ENCODE measurements at regions not wholly inside any gene's neighbourhood (a gene's known extent, or its start where the extent isn't known, plus 50 kb on each side); places are given as distances from the start of the nearest gene placed in this dataset.

DNA sequence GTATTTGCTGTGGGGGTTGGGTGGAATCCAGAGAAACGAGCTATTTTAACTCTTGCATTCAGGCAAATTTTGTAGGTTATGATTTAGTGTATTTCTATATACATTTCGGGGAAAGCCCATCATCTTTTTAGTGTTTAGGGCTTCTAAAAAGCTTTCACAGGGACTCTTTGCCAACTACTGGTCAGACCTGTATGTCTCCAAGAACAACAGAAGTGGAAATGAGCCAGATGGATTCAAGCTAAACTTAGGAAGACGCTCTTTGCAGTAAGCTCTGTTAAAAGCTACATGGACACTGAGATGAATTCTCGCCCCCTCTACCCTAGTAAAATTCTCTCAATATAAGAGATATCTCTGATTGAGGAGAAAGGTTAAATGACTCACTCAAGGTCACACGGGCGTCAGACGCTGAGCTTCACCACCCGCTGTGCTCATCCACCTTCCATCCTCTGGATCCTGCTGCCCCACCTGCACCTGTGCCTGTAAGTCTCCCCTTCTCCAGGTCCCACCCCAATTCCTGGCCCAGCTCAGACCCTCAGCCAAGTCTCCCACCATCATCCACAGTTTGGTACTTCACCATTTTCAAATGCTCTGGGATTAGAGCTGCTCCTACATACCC is 85.6 kb downstream of the MARCHF4 start:
- DNase-seq, result no peak

DNA sequence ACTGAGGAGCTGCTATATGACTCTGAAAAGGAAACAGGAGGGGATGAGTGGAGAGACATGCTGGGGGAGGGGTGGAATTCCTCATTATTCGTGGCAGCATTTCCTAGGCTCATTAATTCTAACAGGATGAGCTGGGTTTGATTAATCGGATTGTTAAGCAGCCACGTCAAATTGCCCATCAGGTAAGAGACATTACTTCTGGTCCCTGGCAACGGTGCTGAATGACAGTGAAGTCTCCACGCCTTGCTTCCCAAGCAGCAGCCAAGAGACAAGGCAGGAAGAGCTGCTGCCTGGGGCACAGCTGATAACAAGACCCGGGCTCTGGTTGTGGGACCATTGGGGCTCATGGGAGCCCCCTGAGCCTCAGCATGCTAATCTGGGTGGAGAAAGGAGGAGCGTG is 86.6 kb downstream of the MARCHF4 start:
- no peak for DNase-seq

GRCh38 chr2:216284708-216285107 is 87.6 kb downstream of the MARCHF4 start:
- DNase-seq, result no peak

DNA sequence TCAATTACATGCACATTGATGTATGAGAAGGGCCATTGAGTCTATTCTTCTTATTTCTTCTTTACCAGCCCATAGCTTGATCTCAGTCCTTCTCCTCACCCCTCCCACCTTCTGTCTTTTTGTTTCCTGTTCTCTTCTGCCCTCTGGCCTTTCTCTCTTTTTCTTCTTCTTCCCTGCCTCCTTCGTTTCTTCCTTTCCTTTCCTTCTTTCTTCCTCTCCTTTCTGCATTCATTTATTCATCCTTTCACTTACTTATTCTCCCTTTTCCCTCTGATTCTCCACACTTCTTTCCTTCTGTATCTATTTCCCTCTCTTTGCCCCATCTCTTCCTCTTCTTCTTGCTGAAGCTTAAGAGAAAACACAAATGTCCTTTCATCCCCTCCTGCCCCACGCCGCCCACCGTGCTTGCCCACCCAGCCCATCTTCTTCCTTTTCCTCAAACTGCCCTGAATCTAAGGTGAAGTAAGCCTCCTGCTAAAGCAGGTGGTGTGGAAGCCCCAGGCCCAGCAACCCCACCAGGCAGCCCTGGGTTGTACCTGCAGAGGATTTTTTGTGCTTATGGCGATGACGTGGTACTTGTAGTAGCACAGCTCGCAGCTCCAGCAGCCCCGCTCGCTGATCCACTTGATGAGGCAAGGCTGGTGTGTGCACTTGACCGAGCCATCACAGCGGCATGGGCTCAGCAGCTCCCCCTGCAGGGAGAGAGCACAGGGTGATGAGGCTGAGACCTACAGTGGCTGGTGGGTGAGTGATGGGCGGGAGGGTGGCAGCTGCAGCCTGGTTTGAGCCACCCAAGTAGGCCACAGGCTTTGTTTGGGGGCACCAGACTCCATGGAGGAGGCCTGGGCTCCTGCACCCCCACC is 89.0 kb downstream of the MARCHF4 start:
- no peak for DNase-seq

- DNase-seq, result no peak
Measured at GRCh38 chr2:216281876-216282275, 90.4 kb downstream of the MARCHF4 start.

GRCh38 chr2:216281316-216281715 is 91.0 kb downstream of the MARCHF4 start:
- DNase-seq, result no peak

DNA sequence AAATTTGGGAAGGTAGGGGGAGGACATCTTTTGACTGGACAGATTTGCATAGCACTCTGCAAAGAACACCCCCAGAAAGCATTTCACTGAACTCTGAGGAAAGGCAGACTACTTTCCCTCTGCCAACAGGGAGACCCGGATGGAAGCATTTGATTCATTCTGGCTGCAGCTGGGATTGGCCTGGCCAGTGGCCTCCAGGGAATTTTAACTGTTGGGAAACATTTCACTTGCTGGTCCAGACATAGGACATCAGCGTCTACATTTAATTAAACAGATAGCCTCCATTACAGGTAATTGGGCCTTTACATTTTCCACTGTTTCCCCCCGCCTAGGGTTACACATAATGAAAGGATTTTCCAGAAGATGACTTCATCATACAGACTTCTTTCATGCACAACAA is 92.8 kb downstream of the MARCHF4 start:
- DNase-seq, result no peak

- no peak for DNase-seq
Measured at GRCh38 chr2:216279031-216279430, 93.3 kb downstream of the MARCHF4 start.

DNA sequence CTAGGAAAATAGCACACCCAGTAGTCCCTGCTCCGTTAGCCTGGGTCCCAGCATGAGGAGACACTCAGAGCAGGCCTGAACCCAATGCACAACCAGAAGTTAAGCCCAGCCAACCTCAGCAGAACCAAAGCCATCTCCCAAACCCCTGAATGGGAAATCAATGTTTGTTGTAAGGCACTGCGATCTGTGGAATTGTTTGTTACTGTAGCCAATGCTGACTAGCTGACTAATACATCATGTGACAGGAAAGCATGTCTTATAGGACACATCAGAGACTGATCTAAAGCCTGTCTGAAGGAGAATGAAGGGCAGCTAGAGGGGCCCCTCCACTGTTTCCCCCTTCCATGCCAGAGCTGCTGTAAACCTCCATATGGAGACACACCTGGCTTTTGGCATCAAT is 96.4 kb downstream of the MARCHF4 start:
- DNase-seq, result no peak

GRCh38 chr2:216274194-216274840 is 98.0 kb downstream of the MARCHF4 start:
- DNase-seq, result no peak

DNA sequence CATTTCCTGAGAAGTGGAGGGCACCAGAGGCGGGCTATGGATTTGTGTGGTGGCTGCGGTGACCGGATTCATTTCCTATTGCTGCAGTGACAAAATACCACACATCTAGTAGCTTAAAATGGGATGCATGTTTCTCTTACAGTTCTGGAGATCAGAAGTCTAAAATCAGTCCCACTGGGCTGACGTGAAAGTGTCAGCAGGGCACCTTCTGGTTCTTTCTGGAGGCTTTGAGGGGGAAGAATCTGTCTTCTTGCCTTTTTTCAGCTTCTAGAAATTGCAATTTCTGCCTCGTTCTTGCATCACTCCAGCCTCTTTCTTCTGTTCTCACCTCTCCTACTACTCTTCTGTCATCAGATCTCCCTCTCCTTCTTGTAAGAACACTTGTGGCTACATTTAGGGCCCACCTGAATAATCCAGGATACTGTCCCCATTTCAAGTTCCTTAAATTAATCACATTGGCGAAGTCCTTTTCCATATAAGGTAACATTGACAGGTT is 111.2 kb downstream of the MARCHF4 start:
- no peak for DNase-seq

GRCh38 chr2:216260629-216261028 is 111.7 kb downstream of the MARCHF4 start:
- DNase-seq, result no peak

GRCh38 chr2:216259081-216259480 is 113.2 kb downstream of the MARCHF4 start:
- no peak for DNase-seq

DNA sequence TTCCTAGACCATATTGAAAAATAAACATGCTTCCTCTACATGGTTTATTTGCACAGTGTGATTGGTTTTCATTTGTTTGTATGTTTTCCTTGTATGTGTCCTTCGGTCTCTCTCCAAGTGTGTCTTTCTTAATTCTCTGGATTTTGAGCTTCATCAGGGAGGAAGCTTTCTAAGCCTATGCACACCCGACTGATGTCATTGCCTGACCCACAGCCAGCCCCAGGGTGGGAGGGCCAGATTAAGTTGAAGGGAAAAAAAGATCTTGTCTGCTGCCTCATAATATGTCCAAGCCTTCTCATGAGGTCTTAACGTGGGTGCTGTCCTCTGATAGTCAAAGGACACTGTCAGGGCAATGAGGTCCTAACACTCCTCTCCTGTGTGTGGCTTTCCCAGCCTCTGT is 115.2 kb downstream of the MARCHF4 start:
- no peak for DNase-seq

All from NCI-H226 (cell line).